Activated CD4-positive, alpha-beta T cell treated with anti-CD3 and anti-CD28 coated beads for 1 hour (primary cell): ENCODE measurements at regions not wholly inside any gene's neighbourhood (a gene's known extent, or its start where the extent isn't known, plus 50 kb on each side); places are given as distances from the start of the nearest gene placed in this dataset.
"Not testable (repeated sequence)": the region's sequence is repeated elsewhere in the genome, so short reads cannot be mapped to it uniquely, and the experiment has no call there.

Experiments used
- DNase-seq: peaks from one replicate; pipeline ENCODE4 v3.0.0-alpha.2; 2020

DNA sequence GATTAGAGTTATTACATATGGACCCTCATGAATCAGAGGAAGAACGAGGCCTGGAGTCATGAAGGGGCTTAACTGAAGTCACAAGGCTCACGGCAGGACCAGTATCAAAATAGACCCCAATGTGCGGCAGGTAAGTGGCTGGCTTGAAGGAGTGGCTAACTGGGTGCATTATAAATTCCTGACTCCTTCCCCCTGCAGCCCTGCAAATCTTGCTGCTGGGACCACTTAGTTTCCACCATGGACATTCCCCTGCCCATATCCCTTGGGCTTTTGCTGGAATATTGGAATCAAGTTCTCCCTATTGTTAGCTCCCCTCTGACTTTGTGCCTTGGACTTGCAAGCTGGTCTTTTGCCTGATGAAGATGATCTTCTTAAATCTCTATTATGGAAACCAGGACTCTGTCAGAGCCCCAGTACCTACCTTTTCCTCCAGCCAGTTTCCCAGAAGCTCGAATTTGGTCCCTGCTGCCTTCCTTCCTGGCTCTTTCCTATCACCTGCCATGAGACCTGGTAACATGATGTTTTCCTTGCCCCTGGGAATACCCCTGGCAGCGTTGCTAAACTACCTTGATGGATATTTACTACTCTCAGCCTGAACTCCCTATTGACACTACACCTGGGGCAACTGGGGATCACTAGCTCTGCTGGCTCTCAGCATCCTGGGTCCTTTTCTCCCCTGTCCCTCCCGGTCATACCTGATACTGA, 156.0 kb upstream of the JUN start:
- DNase-seq = no peak

DNA sequence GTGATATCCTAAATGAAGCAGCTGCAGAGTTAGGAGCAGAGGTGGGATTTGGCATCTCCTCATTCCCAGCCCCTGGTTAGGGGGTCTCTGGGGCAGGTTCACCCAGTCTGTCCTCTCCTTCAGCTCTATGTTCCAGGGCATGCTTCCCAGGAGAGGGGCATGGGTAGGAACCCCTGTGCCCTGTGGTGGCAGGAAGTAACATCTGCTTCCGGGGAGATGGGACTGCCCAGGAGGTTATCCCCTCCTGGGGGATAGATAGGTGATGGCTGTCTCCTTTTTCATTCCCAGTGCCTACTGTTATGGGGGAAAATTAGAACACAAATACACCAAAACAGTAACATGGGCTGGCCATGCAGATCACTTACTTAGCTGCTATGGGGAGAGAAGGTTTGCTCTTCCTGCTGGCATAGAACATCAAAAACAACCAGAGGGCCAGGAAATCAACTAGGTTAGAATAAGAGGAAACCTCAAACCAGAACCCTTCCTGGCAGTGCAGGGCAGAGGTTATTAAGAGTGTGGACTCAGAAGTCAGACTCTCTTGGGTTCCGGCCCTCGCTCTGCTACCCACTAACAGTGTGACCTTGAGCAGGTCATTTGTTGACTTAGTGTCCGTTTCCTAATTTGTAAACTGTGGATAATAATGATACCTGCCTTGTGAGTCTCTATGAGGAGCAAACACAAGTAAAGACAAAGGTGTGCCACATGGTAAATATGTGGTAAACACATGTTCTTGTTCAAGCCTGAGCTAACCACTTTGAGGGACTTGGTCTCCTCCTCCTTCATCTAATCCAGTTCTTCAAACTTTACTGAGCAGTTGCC, 157.8 kb upstream of the JUN start:
- no peak for DNase-seq

DNA sequence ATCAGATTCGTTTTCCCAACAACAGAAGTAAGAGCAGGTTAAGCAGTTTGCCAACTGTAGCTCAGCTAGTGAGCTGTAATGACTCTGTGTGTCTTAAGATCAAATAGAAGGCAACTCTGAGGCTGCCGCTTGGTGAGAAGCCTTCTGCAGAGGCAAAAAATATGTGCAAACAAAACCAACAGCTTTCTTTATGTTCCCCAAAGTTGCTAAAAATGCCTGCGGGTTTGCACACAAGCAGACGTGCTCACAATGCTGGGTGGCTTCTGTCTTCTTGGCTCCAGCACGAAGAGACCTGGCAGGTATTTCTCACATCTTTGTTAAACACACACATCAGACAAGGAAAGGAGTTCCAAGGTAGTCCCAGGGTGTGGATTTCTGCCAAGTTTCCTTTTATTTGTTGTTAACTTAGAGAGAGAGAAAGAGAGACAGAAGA, 158.9 kb upstream of the JUN start:
- DNase-seq = no peak

DNA sequence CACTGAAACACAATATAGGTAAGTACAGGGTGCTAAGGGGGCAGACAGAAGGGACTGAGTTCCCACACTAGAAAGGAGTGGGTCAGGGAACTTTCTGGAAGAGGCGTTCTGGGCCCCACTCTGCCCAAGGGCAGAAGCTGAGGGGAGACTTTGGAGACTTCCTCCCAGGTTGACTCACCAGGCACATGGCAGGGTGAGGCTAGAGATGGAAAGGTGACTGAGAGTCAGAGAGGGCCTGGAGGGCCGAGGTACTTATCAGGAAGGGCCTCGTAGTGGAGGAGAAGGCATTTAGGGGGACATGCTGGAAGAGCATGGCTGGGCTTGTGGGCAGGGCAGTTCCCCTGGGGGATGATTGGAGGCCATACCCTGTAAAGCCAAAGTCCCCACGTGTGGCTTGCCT, 159.9 kb upstream of the JUN start:
- no peak for DNase-seq

DNA sequence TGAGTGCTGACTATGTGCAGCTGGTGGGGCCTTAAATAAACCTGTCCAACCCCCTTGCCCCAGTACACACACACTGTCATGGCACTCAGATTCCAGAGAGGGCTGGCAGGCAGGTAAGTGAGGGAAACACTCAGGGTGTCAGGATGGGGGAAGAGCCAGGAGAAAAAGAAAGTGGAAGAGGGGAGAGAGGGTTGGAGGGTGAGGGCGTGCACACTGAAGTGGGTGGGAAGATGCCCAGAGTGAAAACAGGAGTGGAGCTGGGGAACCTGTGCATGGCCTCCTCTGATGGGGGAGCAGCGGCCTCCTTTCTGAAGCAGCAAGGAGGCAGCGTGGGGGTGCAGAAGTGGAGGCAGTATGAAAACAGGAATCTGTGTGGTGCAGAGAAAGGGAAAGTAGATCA, 160.6 kb upstream of the JUN start:
- no peak for DNase-seq

DNA sequence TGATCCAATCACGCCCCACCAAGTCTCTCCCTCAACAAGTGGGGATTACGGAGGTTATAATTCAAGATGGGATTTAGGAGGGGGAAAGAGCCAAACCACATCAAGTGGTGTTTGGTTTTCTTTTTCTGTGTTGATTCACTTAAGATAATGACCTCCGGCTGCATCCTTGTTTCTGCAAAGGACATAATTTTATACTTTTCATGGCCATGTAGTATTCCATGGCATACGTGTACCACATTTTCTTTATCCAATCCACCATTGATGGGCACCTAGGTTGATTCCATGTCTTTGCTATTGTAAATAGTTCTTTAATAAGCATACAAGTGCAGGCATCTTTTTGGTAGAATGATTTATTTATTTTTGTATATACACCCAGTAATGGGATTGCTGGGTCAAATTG, 162.5 kb upstream of the JUN start:
- no peak for DNase-seq

DNA sequence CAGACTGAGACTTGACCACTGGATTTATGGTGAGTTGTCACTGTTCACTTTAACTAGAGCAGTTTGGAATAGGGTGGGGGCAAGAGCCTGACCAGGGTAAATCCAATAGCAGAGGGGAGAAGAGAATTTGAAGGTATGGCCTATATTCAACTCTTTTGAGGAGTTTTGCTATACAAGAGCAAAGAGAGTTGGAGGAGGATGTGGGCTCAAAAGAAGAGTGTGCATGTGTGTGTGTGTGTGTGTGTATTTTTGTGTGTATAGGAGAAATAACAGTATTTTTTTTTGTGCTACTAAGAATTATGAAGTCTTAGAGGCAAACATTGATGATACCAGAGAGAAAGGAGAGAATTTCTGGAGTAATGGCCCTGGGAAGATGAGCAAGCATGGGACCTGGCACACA, 164.8 kb upstream of the JUN start:
- DNase-seq = no peak

DNA sequence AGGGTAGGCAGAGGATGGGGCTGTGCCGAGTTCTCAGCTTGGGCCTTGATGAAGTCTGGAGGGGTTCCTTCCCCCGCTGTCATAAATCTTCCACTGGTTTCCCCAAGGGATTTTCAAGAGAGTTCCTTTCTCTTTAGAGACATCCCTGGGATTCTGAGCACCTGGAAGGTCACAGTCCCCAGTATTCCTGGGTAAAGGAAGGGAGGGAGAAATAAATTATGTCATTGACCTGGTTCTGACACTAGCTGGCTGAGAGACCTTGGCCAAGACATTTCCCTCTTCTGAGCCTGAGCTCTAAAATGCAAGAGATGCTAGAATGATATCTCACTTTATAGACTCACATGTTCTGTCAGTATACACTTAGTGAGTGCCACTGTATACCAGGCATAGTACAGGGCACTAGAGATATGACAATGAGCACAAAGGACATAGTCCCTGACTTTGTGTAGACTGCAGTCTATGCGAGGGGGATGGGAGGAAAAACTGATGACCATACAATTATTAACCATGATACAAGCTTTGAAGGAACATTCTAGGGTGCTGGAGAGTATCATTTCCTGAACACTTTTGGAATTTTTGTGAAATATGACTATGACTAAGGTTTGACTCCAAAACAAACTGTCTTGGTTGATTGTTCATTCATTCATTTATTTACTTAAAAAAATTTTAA, 165.8 kb upstream of the JUN start:
- DNase-seq = no peak

DNA sequence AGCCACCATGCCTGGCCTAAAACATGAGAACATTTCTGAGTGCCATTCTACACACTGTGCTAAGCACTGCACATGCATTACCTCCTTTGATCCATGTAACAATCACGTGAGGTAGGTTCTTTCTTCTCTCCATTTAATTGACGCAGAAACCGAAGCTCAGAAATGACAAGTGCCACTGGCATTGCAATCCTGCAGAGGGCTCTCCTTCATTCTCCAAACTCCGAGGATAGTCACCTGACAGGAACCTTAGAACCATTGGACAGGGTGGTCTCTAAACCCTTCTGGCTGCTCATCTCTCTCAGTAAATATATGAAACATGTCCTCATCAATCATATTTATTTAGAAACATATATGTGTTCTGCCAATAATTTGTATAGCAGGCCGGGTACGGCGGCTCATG, 167.1 kb upstream of the JUN start:
- no peak for DNase-seq

DNA sequence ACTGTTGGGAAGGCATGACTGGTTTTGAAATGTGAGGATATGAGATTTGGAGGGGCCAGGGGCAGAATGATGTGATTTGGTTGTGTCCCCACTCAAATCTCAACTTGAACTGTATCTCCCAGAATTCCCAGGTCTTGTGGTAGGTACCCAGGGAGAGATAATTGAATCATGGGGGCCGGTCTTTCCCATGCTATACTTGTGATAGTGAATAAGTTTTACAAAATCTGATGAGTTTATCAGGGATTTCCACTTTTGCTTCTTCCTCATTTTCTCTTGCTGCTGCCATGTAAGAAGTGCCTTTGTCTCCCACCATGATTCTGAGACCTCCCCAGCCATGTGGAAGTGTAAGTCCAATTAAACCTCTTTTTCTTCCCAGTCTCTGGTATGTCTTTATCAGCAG, 170.1 kb upstream of the JUN start:
- not testable (repeated sequence) for DNase-seq

DNA sequence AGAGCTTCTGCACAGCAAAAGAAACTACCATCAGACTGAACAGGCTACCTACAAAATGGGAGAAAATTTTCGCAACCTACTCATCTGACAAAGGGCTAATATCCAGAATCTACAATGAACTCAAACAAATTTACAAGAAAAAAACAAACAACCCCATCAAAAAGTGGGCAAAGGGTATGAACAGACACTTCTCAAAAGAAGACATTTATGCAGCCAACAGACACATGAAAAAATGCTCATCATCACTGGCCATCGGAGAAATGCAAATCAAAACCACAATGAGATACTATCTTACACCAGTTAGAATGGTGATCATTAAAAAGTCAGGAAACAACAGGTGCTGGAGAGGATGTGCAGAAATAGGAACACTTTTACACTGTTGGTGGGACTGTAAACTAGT, 179.4 kb upstream of the JUN start:
- not testable (repeated sequence) for DNase-seq

DNA sequence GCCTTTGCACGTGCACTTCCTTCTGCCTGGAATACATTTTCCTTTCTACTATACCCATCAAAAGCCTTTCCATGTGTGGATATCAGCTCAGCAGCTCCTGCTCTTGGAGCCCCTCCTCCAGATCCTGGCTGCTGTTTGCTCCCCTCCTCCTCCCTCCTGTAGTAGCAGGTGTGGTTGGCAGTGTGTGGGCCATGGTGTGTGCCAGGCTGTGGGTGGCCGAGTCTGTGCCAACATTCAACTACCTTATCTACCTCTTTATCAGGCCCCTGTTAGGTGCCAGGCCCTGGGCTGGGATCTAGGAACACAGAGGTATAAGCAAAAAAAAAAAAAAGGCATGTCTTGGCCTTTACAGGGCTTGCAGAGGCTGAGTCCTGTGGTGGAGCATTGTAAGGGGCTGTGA, 180.6 kb upstream of the JUN start:
- DNase-seq = no peak

DNA sequence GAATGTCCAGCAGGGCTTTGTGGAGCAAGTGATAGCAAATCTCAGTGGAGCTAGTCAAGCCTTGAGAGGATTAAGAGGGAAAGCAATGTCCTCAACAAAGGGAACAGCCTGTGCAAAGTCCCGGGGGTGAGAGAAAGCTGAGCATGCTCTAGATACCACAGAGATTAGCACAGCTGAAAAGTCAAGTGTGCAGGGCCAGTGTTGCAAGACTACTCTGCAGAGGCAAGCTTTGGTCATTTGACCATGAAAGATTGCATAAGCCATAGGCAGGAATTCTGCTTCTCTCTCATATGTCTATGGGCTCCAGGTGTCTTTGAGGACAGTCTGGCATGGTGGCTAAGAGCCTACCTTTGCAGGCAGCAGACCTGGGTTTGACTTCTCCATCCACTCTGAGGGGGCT, 181.0 kb upstream of the JUN start:
- DNase-seq = no peak

DNA sequence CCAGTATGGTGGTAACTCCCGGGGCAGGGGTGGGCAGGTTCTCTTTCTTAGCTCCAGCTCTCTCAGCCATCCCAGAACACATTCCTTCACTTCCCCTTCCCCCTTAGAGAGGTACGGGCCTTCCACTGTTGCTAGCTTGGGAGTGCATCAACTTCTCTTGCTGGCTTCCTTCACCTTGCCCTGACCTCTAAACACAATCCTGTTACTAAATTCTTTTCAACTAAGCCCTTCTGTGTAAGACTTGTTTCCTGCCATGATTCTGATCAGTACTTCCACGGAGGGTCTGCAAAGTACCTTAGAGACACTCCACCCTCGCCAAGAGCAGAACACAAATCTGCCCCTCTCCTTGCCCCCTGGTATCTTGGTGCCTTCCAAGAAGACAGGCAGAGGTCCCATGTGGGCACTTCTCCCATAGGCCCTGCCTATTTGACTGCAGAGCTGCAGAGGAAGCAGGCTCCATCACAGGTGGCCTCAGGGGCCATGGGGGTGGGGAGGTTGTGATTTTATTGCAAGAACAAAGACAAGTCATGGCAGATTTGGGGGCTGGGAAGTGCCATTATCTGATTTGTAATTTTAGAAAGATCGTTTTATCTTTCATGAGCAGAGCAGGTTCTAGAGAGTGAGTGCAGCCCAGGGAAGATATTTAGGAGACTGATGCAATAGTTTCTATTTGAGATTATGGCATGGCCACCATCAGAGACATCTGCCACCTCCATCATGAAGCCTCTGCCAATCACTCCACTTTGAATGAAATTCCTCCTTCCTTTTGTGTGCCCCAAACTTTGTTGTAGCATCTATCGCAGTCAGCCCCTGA, 182.5 kb upstream of the JUN start:
- DNase-seq = no peak

DNA sequence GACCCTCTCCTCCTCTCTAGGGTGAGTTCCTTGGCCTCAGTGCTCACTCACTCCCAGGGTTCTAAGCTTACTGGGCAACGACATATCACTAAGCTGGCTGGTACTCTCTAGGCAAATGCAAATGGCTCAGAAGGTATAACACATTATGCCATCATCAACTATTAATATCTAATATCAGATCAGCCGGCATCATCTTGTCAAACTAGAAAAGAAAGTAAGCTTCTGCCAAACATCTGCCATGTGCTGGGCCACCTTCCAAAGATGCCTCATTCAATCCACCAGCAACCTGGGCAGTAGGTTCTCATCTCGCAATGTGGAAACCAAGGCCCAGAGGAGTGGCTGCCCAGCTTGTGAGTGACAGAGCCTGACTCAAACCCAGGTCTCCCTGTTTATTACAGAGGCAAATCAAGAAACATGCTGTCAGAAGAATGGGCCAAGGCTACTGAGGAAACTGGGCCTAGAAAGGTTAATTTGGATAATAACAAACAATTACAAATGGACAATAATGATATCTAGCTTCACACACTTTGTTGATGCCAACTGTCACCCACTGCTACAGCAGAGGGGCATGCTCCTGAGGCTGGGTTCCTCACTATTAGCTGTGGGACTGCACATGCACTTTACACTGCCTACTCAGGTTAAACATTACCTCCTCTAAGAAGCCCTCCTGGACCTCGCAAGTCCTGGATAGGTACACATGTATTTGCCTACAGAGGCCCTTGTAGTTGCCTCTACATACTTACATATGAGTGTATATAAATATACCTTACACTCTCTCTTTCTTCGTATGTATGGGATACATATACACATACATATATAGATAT, 183.3 kb upstream of the JUN start:
- no peak for DNase-seq

DNA sequence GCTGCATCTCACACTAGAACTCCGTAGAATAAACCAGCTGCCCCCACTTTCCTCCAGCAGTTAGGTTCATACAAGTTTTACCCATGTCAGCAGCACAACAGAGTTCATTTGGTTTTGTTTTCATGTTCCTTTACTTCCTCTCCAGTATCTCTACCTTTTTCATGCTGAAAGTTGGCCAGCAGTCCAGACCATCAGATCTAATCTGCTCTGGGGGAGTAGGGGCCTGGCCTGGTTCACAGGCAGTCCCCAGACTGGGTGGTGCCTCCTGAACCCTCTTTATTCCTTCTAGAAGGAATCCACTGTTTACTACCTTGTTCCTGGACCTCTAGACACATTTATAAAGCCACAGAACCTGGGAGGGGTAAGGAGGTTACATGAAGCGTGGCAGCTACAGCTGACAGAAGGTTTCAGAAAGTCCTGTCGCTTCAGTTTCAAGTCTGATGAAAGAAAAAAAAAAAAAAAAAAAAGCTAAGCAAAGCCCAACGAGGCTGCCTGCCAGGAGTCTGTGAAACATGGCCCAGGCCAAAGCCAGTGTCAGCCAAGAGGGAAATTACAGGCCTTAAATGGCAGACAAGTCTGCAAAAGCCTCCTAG, 184.6 kb upstream of the JUN start:
- no peak for DNase-seq

DNA sequence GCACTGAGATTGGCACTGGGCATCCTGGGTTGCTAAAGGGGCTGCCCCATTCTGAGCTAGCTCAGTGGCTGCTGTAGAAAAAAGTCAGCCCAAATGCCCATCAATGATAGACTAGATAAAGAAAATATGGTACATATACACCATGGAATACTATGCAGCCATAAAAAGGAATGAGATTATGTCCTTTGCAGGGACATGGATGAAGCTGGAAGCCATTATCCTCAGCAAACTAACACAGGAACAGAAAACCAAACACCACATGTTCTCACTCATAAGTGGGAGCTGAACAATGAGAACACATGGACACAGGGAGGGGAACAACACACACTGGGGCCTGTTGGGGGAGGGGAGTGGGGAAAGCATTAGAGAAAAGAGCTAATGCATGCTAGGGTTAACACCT, 185.3 kb upstream of the JUN start:
- DNase-seq = not testable (repeated sequence)

DNA sequence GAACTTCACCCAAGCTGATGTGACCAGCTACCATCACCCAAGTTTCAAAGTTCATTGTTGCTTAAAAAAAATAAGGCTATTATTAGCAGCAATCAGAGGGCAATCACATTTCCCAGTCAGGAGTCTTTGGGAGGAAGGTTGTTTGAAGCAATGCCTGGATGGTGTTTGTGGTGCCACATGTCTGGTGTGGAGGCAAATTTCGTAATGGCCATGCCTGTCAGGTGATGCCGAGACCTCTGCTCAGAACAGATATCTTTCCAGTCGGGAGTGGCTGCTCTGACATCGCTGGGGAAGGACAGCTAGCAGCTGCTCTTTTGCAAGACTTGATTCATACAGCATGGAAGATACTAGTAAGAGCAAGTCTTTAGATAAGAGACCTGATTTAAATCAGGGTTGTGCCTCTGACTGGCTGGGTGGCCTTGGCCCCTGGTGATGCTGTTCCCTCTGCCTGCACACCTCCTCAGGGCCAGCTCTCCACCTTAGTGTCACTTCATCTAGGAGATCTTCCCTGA, 187.8 kb upstream of the JUN start:
- DNase-seq = no peak

DNA sequence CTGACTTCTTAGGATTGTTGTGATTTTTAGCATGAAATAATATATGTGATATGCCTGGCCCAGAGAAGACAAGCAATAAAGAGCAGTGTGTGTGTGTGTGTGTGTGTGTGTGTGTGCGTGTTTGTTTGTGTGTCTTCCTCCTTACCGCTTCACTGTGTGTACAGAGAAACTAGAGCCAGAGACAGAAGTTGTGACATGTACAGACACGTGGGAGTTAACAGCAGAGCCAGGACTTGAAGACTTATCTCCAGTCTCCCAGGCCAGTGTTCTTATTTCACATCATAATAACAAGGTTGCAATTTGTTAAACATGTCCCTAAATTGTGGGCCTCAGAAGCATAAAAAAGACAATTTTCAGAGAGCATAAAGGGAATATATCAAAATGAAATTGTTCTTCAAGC, 192.0 kb upstream of the JUN start:
- DNase-seq = no peak

DNA sequence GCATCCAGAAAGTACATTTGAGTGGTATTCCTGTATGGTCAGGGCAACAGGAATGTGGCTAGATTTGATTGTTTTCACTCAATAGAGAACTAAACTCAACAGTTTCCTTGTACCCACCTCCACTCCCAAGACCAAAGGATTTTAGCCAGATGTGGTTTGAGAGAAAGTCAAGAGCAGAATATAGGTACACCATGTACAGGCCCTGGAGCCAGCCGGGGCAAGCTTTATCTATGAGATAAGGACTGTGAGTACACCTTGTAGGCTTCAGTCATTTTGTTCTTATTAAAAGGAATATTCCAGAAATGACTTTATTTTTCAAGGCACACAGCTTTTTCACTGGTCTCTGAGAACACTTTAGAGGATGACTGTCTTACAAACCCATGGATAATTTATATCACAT, 192.4 kb upstream of the JUN start:
- no peak for DNase-seq

DNA sequence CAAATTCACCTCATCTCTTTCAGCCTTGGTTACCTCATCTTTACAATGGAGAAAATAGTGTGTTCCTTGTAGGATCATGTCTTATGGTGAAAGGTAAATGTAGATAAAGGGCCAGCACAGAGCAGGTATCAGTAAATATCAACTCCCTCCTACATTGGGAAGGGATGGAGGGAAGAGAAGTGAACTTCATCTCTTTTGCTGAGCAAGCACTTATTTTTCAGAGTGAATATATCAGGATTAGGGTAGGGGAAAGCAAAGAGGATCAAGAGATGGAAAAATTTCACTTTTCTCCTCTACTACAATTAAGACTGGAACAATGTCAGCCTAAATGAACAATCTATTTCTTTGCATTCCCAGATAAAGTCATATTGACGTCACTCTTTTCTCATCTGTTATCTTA, 193.8 kb upstream of the JUN start:
- DNase-seq = no peak

DNA sequence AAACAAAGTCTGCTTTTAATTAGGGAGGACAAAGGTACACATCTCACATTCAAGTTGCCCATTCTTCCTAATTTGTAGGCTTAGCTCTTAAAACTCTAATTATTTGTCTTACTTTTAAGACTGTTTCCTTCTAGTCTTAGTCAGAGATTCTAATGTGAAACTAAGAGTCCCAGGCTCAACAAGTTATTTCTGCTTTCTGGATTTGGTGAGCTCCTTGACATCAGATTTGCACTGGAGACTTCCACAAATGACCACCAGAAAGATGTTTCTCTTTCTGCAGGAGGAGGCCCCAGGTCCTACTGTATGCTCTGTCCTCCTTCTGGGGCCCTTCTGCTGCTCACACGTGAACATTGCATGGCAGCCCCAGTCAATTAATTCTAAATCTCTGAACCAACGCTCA, 194.2 kb upstream of the JUN start:
- DNase-seq = no peak
